Hindlimb muscle (tissue), 1 donor: ENCODE measurements at regions not wholly inside any gene's neighbourhood (a gene's known extent, or its start where the extent isn't known, plus 50 kb on each side); places are given as distances from the start of the nearest gene placed in this dataset.

Experiments used
- DNase-seq: peaks from one replicate; pipeline ENCODE4 v3.0.0-alpha.2; 2013

GRCh38 chr15:35774653-35775052 lies 228.7 kb upstream of the DPH6 start:
- DNase-seq: no peak

DNA sequence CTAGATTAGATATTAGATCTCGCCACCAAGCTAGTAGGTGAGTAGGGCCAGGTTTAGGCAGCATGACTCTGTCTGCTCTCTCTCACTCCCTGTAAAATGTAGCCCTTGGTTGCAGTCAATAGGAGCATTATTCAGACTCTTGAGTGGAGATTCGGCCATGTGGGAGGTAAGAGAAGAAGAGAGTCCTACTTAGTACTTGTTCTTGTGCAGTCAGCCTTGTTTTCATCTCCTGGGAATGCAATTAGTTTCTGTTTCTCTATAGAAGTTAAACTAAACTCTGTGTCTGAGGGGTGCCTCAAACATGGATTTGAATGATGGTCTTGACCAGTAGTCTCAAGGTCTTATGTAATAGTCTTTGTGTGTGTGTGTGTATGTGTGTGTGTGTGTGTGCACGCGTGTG lies 229.5 kb upstream of the DPH6 start:
- DNase-seq: no peak

- no peak for DNase-seq
These were observed 231.1 kb upstream of the DPH6 start for GRCh38 chr15:35777061-35777460.

- no peak for DNase-seq
These were observed 237.2 kb upstream of the DPH6 start for GRCh38 chr15:35783203-35783602.

DNA sequence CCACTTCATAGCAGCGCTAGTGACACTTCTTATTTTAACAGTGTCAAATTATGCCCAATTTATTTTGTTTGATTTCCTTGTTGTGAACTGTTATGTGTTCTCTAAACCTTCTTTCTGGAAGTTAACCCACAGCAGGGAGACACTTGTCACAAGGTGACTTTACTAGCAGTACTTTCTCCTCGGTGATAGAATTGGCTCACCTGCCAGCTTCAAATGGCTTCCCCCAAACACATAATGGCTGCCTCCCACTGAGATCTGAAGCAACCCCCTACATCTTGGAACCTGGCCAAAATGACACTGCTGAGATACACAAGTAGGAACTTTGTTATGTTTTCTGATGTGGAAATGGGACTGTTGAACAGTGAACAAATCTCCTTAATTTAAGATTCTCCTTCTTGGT lies 238.8 kb upstream of the DPH6 start:
- DNase-seq: no peak

DNA sequence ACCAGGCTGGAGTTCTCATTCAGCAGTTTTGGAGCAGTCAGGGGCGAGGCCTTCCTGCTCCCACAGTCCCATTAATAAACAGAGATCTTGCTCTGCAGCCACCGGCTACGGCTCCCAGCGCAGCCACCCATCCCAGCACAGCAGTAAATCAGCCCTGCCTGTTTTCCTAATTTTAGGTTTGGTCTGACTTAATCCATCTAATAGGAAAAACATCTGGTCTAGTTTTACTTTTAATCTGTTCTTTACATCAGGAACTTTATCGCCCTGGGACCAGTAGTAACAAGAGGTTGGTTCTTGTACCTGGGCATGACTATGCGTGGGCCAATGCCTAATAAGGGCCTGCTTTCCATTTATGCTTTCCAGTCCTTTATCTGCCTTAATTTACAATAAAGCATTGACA lies 264.0 kb upstream of the DPH6 start:
- DNase-seq: peak; percentile 18

- DNase-seq: no peak
These were observed 267.6 kb upstream of the DPH6 start for GRCh38 chr15:35813573-35813972.

- no peak for DNase-seq
These were observed 272.9 kb upstream of the DPH6 start for GRCh38 chr15:35818846-35819245.

DNA sequence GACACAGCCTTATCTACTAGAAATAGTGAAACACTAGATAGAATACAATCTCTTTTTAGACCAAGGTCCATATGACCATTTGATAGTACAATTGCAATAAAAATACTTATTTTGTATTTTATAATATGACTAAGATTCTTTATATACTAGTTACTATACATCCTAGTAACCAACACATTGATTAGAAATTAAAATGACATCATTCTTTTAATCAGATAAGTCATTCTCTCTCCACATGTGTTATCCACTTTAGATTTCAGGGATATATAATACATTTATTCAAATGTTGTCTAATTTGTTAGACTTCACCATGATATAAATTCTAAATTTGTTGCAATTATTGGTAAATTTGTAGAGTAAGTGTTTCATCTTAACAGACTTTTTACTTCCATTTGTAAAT lies 276.2 kb upstream of the DPH6 start:
- no peak for DNase-seq

GRCh38 chr15:35827141-35827540 lies 281.2 kb upstream of the DPH6 start:
- no peak for DNase-seq

DNA sequence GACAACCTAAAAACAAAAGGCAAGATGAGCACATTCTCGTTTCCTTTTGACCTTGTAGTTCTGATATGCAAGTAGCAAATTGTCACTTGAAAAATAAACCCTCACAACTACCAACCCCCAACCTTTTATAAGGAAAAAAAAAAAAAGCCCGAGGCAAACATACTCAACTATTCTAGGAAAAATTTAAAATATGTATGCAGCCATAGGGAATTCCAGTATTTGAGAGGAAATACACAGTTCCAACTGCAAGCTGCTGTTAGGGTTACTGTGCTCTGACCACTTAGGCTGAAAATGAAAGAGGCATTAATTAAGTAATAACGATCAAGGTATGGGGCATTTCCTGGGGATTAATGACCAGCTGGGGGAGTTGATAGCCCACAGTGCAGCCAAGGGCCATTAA lies 281.9 kb upstream of the DPH6 start:
- no peak for DNase-seq

- DNase-seq: no peak
These were observed 287.6 kb upstream of the DPH6 start for GRCh38 chr15:35833581-35833980.

DNA sequence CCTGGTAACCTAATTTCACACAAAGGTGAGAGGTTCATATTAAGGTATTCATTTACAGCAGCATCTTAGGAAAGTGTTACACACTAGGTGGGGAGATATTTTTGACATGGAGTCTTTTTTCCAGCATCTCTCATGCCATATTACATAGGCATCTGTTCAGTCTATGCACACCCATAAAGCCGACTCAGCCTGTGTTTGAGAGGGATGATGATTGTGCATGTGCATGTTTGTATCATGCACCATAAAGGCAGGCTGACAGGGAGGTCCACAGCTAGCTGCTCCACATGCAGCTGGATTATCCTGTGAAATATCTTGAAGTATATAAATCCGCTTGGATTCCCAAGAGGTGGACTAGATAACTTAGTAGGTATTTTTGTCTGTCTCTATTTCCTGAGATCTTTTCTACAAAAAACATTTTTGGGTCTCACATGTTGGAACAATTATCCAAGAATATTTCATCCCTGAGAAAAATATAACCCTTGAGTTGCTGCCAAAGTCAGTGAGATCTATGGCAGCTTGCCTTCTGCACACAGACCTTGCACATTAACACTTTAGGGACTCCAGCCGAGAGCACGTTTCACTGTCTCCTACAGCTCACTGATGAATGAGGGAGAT lies 288.4 kb upstream of the DPH6 start:
- peak; percentile 43 for DNase-seq

GRCh38 chr15:35834866-35835265 lies 288.9 kb upstream of the DPH6 start:
- no peak for DNase-seq

- DNase-seq: no peak
These were observed 292.6 kb upstream of the DPH6 start for GRCh38 chr15:35838424-35839111.

GRCh38 chr15:35842631-35843030 lies 296.7 kb upstream of the DPH6 start:
- DNase-seq: no peak

GRCh38 chr15:35843498-35843897 lies 297.5 kb upstream of the DPH6 start:
- no peak for DNase-seq

DNA sequence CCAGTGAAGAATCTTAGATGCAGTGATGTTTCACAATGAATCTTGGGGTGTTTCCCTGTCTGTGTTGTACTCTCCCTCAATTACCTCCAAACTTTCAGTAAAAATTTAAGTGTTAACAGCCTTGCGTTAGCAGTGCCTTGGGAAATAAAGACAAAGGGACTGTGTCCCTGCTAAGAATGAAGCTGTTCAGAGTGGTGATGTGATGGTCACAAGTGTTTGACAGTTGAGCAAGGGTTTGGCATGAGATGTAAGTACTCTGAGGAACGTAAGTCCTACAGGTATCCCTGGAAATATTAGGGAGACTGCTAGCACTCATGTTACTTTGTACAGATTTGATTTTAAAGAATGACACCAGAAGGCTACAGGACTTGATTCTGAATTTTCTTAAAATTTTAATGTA lies 304.3 kb upstream of the DPH6 start:
- DNase-seq: no peak

GRCh38 chr15:35851491-35851890 lies 305.5 kb upstream of the DPH6 start:
- no peak for DNase-seq

DNA sequence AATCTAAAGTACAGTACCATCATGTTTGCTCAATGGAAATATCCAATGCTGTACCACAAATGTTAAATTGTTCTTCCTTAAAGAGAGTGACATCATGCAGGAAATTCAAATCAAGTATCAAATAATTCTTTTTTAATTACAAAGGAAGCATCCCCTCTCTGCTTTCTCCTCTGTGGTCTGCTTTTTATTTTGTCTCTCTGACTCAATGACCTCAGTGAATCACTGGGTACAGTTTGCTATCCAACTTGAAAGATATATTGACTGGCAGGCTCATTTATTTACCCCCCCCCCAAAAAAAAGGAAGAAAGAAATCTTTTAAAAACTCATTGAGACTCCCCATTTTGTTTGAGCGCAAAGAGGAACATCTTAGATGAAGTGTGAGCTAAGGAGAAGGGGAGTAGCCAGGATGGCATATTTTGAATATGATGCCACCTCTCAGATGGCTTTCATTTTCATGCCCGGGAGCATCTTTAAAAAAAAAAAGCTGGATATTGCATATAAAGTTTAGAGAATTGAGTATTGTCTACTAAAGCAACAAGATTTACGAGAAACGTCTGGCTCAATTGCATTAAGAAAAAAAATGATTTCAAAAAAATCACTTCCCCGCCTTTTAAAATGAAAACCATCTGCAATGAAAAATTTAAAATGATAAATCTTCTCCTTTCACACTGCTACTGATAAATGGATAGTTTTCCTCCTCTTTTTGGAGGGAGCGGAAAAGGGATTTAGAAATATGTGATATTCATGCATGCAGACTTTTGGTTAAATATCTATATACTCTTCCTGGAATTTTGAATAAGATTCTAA lies 307.1 kb upstream of the DPH6 start:
- no peak for DNase-seq

- DNase-seq: no peak
These were observed 308.4 kb upstream of the DPH6 start for GRCh38 chr15:35854316-35854715.

DNA sequence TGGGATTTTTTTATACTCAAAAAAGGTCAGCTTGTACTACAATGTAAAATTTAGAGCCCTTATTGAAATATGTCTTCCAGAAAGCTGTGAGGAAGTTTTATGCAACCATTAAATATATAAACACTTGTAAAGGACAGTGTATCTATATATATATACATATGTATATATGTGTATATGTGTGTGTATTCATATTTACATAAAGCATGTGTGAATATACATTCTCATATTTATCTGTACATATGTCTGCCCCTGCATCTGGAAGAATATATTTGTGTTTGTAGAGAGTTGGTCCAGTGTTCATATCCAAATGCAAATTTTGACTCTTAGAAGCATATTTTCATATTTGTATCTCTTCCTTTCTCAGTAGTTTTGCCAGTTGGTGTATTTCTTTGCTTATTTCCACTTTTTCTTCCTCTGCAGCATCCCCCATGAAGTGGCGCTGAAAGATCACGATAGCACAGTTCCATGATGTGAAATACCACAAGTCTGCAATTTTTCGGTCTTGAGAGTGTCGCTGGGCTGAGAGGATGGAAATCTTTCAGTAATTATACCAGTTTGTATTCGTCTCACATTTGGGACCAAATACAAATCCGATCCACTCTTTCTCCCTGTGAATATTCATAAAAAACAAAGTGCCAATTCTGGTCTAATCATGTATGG lies 311.7 kb upstream of the DPH6 start:
- no peak for DNase-seq

DNA sequence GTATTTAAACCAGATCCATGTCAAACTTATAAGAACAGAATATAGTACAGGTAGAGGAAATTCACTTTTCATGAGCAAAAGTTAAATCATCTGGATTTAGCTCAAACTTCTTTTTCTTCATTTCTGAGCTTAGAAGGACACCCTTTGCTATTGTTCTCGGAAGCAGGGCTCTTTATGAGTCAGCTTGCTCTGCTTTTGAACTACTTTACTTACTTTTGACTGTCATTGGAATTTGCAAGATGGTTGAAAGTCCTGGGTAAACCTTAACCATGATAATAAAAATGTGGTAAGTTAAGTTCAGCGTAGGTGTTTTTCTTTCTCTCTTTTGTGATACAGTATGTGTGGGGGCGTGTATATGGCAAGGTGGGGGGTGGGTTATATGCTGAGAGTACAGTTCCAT lies 312.7 kb upstream of the DPH6 start:
- no peak for DNase-seq
